Endothelial cell of umbilical vein (primary cell): ENCODE measurements at regions not wholly inside any gene's neighbourhood (a gene's known extent, or its start where the extent isn't known, plus 50 kb on each side); places are given as distances from the start of the nearest gene placed in this dataset.

Experiments used
- EZH2 ChIP-seq: IDR thresholded peaks from 2 replicates; pipeline ENCODE4 v1.6.1; 2012; ENCODE audit warnings: borderline replicate concordance, low read depth, mild to moderate bottlenecking, moderate library complexity, low read length, inconsistent platforms; ENCODE audit not compliant: severe bottlenecking
- POLR2A ChIP-seq: IDR thresholded peaks from 2 replicates; pipeline ENCODE4 v1.6.1; 2012; ENCODE audit warnings: low read depth, mild to moderate bottlenecking, control low read depth, low read length
- POLR2AphosphoS5 ChIP-seq: IDR thresholded peaks from 2 replicates; pipeline ENCODE4 v1.6.1; 2012; ENCODE audit warnings: low read depth, mild to moderate bottlenecking, control low read depth, low read length, moderate library complexity; ENCODE audit not compliant: insufficient read depth
- TF ChIP-seq, protein P1 (sequence below), 2 donors: IDR thresholded peaks; 1 replicate in 1 of 2; 2 replicates in 1 of 2; pipeline ENCODE4 v1.5.1; 2011; ENCODE audit warnings: low read length in 2 of 2, mild to moderate bottlenecking in 2 of 2, moderate library complexity in 2 of 2, control low read depth in 1 of 2, inconsistent platforms in 1 of 2, low read depth in 1 of 2; ENCODE audit not compliant: insufficient read depth in 1 of 2; ENCODE audit errors: extremely low read depth in 1 of 2

DNA sequence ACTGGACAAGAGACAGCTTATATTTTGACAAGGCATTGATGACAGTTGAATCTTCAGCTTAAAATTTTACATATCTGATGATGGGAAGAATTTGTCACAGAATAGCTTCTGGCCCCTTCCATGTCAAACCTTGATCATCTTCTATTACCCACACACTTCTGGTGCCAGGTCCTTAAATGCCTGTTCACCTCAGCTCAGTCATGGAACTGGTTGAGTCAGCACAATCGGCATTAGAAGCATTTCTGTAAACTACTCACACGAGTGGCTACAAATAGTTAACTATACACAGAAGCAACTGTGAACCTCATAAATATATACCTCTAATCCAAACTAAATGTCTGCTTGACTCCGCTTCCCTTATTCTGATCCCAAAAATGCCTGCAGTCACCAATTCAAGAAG lies 161.2 kb downstream of the FOXO1 start:
- TF ChIP-seq EZH2 (no peak), POLR2AphosphoS5 (no peak), POLR2A (no peak)
- TF ChIP-seq, protein P1, sequence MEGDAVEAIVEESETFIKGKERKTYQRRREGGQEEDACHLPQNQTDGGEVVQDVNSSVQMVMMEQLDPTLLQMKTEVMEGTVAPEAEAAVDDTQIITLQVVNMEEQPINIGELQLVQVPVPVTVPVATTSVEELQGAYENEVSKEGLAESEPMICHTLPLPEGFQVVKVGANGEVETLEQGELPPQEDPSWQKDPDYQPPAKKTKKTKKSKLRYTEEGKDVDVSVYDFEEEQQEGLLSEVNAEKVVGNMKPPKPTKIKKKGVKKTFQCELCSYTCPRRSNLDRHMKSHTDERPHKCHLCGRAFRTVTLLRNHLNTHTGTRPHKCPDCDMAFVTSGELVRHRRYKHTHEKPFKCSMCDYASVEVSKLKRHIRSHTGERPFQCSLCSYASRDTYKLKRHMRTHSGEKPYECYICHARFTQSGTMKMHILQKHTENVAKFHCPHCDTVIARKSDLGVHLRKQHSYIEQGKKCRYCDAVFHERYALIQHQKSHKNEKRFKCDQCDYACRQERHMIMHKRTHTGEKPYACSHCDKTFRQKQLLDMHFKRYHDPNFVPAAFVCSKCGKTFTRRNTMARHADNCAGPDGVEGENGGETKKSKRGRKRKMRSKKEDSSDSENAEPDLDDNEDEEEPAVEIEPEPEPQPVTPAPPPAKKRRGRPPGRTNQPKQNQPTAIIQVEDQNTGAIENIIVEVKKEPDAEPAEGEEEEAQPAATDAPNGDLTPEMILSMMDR (IDR thresholded peaks at IDR 0.05; ENCODE audit: extremely low read depth in 1 of 2, insufficient read depth in 1 of 2, low read depth in 1 of 2, low read length in 2 of 2), result no peak
